ENCODE measurements at regions not wholly inside any gene's neighbourhood (a gene's known extent, or its start where the extent isn't known, plus 50 kb on each side); places are given as distances from the start of the nearest gene placed in this dataset.

DNA sequence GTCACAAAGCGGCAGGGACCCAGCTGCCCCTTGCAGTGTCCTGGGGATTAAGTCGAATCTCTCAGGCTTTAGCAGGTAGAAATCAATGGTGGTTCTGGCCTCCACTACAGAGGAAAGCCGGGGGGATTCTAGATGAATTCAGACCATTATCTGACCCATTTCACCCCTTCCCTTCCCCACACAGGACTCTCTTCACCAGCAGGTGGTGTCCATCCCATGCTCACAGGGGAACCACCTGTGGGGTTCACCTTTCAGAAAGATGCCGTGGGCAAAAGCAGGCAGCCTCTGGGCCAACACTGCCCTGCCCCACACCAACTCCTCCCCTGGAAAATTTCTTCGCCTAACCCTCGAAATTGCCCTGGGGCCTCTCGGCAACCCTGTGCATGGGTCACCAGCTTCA is 123.8 kb upstream of the GGTLC1 start:
- Histone ChIP-seq H3K9me3 (no peaks in the 10 kb centered on the region), H3K4me3 (no peak overlapping the region), H3K27ac (no peak overlapping the region), H3K4me1 (no peaks in the 10 kb centered on the region), H3K36me3 (no peaks in the 10 kb centered on the region), H3K27me3 (ENCODE audit: low read depth) (no peaks in the 10 kb centered on the region)
- ATAC-seq = no peak
- intact Hi-C loops (cut with DNase I) = no loop called here
- TF ChIP-seq CTCF (IDR thresholded peaks at IDR 0.05) = no peak
- DNase-seq = no peak

DNA sequence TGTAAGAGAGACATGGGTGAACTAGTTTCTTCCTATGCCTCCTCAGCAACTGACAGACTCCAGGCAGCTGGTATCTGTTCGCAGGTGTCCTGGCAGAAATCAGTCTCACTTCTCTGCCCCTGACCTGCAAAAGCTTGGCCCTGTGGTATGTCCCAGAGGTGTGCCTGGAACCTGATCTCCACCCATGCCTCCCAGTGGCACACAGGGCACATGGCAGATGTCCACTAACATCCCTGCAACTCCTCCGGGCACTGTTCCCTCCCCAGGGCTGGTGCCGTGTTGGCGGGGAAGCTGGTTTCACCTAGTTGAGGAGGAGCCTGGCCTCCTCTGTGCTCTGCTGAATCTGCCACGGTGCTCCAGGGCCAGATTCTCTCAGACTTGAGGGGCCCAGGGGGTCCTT is 123.3 kb upstream of the GGTLC1 start:
- TF ChIP-seq CTCF (IDR thresholded peaks at IDR 0.05) = no peak
- intact Hi-C loops (cut with DNase I) = no loop called here
- no peaks in the 10 kb centered on the region for H3K9me3 ChIP-seq
- H3K36me3 ChIP-seq = no peaks in the 10 kb centered on the region
- DNase-seq = no peak
- ATAC-seq = no peak
- no peaks in the 10 kb centered on the region for H3K27me3 ChIP-seq (ENCODE audit: low read depth)
- no peak overlapping the region for H3K27ac ChIP-seq
- H3K4me1 ChIP-seq = no peaks in the 10 kb centered on the region
- no peak overlapping the region for H3K4me3 ChIP-seq

DNA sequence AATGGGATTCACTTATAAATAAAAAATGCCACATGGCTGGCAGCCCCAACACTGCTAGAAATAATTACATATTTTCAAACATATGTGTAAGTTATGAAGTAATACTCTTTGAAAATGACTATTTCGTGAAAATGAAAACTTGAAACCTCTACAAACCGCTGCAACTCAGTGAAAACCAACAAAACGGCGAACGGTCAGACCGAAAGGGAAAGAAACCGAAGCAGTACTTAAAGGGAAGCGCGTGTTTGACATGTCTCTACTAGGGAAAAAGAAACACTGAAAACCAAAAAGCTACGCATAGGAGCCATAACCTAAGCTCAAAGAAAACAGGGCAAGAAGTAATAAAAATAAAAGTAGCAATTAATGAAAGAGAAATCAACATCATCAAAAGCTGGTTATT is 121.0 kb upstream of the GGTLC1 start:
- no peak for TF ChIP-seq CTCF (IDR thresholded peaks at IDR 0.05)

GRCh38 chr20:24109008-24109407 is 120.4 kb upstream of the GGTLC1 start:
- Histone ChIP-seq H3K27ac (no peak overlapping the region), H3K36me3 (no peaks in the 10 kb centered on the region), H3K27me3 (ENCODE audit: low read depth) (no peaks in the 10 kb centered on the region), H3K4me3 (no peak overlapping the region), H3K9me3 (no peaks in the 10 kb centered on the region), H3K4me1 (no peaks in the 10 kb centered on the region)
- intact Hi-C loops (cut with DNase I) = no loop called here
- no peak for TF ChIP-seq CTCF (IDR thresholded peaks at IDR 0.05)
- DNase-seq (no peak), ATAC-seq (no peak)

More for the DNA sequence above, 121.0 kb upstream of the GGTLC1 start:
- ATAC-seq = no peak
- intact Hi-C loops (cut with DNase I) = no loop called here
- no peaks in the 10 kb centered on the region for H3K9me3 ChIP-seq
- H3K27me3 ChIP-seq (ENCODE audit: low read depth) = no peaks in the 10 kb centered on the region
- H3K4me1 ChIP-seq = no peaks in the 10 kb centered on the region
- H3K27ac ChIP-seq = no peak overlapping the region
- no peaks in the 10 kb centered on the region for H3K36me3 ChIP-seq
- DNase-seq = no peak
- no peak overlapping the region for H3K4me3 ChIP-seq

- no peak for TF ChIP-seq CTCF (IDR thresholded peaks at IDR 0.05)
- no peak for DNase-seq
- Histone ChIP-seq H3K9me3 (no peaks in the 10 kb centered on the region), H3K36me3 (no peaks in the 10 kb centered on the region), H3K4me1 (no peaks in the 10 kb centered on the region), H3K27me3 (ENCODE audit: low read depth) (no peaks in the 10 kb centered on the region), H3K4me3 (no peak overlapping the region), H3K27ac (no peak overlapping the region)
- intact Hi-C loops (cut with DNase I) = no loop called here
- no peak for ATAC-seq
Measured at GRCh38 chr20:24108581-24108980, 120.0 kb upstream of the GGTLC1 start.
